Esophagus squamous epithelium (tissue), 5 donors: ENCODE measurements at regions not wholly inside any gene's neighbourhood (a gene's known extent, or its start where the extent isn't known, plus 50 kb on each side); places are given as distances from the start of the nearest gene placed in this dataset.

ENCODE experiments used
- DNase-seq: peaks from one replicate; lab custom pipeline; 2025; lab: John Stamatoyannopoulos, UW
- H3K27ac ChIP-seq, 4 donors: fragments of 200-600 bp; sonication (generic); one replicate each; pipeline ENCODE4 v1.5.1; 2016 to 2019; ENCODE audit warnings: mild to moderate bottlenecking in 1 of 4
- H3K27me3 ChIP-seq, 4 donors: fragments of 200-600 bp; sonication (generic); 1 replicate in 3 of 4; 2 replicates in 1 of 4; pipeline versions ENCODE4 v1.5.1 to v1.6.0; 2017 to 2021; ENCODE audit warnings: antibody characterized with exemption in 1 of 4
- H3K36me3 ChIP-seq, 3 donors: fragments of 200-600 bp; sonication (generic); one replicate each; pipeline ENCODE4 v1.5.1; 2016 to 2019
- H3K4me1 ChIP-seq, 3 donors: fragments of 200-600 bp; sonication (generic); one replicate each; pipeline ENCODE4 v1.5.1; 2017 to 2019
- H3K4me3 ChIP-seq, 4 donors: fragments of 200-600 bp; sonication (generic); 1 replicate in 3 of 4; 2 replicates in 1 of 4; pipeline ENCODE4 v1.5.1; 2016 to 2019; ENCODE audit warnings: mild to moderate bottlenecking in 2 of 4, moderate library complexity in 1 of 4
- H3K9me3 ChIP-seq, 3 donors: fragments of 200-600 bp; sonication (generic); one replicate each; pipeline ENCODE4 v1.5.1; 2016 to 2019
- POLR2A ChIP-seq, 4 donors: fragments of 450-650 bp; IDR thresholded peaks; one replicate each; pipeline ENCODE4 v1.6.1; 2017; ENCODE audit warnings: antibody characterized with exemption in 4 of 4, mild to moderate bottlenecking in 4 of 4, moderate library complexity in 3 of 4
- WGBS, 2 donors: methylation state at CpG; one replicate each; pipeline ENCODE4 v1.1.5; 2018; 5-methylcytosine and 5-hydroxymethylcytosine counted together
- intact Hi-C: fragments of 100-400 bp; cut with DNase I; formaldehyde crosslinking; loops from one replicate; pipeline ENCODE4 v1.15.0; 2022
- TF ChIP-seq, protein P1 (sequence below), 6 experiments: fragments of 450-650 bp in 4 of 6; fragments of 200-600 bp in 2 of 6; sonication (generic) in 2 of 6; IDR thresholded peaks; one replicate each; pipeline ENCODE4 v1.5.1; 2016 to 2019; ENCODE audit warnings: antibody characterized with exemption in 6 of 6, mild to moderate bottlenecking in 4 of 6, moderate library complexity in 4 of 6
- donor health status: DM: yes; HTN: yes; CAD: no.

DNA sequence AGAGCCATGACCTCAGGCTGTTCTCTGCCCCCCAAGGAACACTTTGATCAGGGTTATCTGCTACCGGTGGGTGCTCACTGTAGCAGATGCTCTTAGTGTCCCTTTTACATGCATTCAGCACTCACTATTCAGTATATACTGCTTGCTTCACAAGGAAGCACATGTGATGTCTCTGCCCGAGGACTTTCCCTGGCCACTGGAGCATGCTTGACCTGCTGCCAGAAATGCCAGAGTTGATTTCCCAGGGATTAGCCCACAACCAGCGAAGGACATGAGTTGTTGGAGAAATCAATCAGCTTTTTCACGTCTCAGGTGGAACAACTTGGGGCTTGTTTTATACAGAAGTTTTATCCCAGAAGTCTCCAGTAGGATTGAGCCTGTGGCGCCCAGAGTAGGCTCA lies 51.2 kb upstream of the RPS6KA3 start:
- 59 to 60% methylated on average over 3 to 5 of the region's 5 CpGs for WGBS, 2 donors
- DNase-seq, result no peak
- no peak for TF ChIP-seq POLR2A (IDR thresholded peaks at IDR 0.05)
- TF ChIP-seq, protein P1, sequence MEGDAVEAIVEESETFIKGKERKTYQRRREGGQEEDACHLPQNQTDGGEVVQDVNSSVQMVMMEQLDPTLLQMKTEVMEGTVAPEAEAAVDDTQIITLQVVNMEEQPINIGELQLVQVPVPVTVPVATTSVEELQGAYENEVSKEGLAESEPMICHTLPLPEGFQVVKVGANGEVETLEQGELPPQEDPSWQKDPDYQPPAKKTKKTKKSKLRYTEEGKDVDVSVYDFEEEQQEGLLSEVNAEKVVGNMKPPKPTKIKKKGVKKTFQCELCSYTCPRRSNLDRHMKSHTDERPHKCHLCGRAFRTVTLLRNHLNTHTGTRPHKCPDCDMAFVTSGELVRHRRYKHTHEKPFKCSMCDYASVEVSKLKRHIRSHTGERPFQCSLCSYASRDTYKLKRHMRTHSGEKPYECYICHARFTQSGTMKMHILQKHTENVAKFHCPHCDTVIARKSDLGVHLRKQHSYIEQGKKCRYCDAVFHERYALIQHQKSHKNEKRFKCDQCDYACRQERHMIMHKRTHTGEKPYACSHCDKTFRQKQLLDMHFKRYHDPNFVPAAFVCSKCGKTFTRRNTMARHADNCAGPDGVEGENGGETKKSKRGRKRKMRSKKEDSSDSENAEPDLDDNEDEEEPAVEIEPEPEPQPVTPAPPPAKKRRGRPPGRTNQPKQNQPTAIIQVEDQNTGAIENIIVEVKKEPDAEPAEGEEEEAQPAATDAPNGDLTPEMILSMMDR (IDR thresholded peaks at IDR 0.05), result no peak
- Histone ChIP-seq H3K27me3 (no peaks in the 10 kb centered on the region), H3K4me3 (no peak overlapping the region), H3K9me3 (no peaks in the 10 kb centered on the region), H3K36me3 (no peaks in the 10 kb centered on the region), H3K4me1 (peaks cover 0 to 8% (median 0%) of the 10 kb centered on the region in 3 donors), H3K27ac (no peak overlapping the region)
- intact Hi-C loops, result no loop called here
